BJ (cell line): ENCODE measurements at regions not wholly inside any gene's neighbourhood (a gene's known extent, or its start where the extent isn't known, plus 50 kb on each side); places are given as distances from the start of the nearest gene placed in this dataset.

Experiments
- CTCF ChIA-PET: fragments of 350-600 bp; formaldehyde crosslinking; extraction: SDS; loops from one replicate; lab custom pipeline; 2021; ENCODE audit warnings: antibody characterized with exemption, inconsistent platforms; lab: Yijun Ruan, JAX
- POLR2A ChIA-PET: fragments of 300-600 bp; sonication (Branson Sonifier 250); formaldehyde crosslinking; extraction: SDS; loops from one replicate; lab custom pipeline; 2021; ENCODE audit warnings: antibody characterized with exemption; lab: Charles Lee
- DNase-seq: peaks from one replicate; pipeline ENCODE4 v3.0.0-alpha.2; 2011; ENCODE audit warnings: low read depth
- H3K27me3 ChIP-seq: 2 replicates; pipeline ENCODE4 v1.6.0; 2011; ENCODE audit warnings: low read length; ENCODE audit not compliant: control insufficient read depth, insufficient read depth
- H3K36me3 ChIP-seq: 2 replicates; pipeline ENCODE4 v1.5.1; 2011; ENCODE audit warnings: low read length; ENCODE audit not compliant: control insufficient read depth, insufficient read depth
- H3K4me3 ChIP-seq: 2 replicates; pipeline ENCODE4 v1.5.1; 2011; ENCODE audit warnings: low read depth, mild to moderate bottlenecking, control low read depth, low read length
- TF ChIP-seq, protein P1 (sequence below): IDR thresholded peaks from 2 replicates; pipeline ENCODE4 v1.5.1; 2011; ENCODE audit warnings: low read depth, mild to moderate bottlenecking, control low read depth, inconsistent platforms, low read length, moderate library complexity; ENCODE audit not compliant: insufficient read depth

DNA sequence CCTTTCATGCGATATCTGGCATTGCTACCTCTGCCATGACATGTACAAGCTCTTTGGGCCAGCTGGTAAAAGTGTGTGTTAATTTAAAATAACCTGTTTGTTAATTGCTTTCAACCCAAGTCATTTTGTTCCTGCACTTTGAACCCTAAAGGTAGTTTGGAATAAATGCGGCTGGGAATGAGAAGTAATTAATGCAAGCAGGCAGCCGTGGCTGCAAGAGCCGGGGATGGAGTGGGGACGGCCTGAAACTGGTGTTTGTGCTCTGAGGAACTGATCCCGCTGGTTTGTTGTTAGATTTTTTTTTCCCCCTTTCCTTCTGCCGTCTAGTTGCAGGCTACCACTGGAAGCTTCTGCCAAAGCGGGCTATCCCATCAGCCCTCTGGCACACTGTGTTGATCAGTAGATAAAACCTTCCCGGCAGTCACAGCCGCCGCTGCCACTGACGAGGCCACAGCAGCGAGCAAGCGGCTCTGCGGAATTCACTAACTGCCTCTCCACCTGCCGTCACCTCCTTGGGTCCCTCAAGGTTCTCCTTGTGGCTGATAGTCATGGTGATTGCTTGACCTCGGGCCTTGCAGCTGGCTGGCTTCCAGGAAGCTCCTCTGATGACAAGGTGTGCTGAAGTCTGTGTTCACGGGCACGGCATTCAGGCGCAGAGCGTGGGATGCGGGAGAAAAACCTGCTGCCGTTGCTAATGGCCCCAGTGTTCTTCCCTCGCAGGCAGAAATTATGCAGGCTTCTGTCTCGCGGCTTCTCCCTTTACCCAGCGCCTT lies 315.9 kb downstream of the TFAP2A start:
- Histone ChIP-seq H3K4me3 (no peak overlapping the region), H3K27me3 (no peaks in the 10 kb centered on the region), H3K36me3 (no peaks in the 10 kb centered on the region)
- CTCF ChIA-PET: interaction anchor here (0.6 kb wide), 1 partner anchor 33 kb away, joined by 3 read pairs; no protein-coding TSS in a partner anchor
- POLR2A ChIA-PET: no interaction called here
- TF ChIP-seq, protein P1, sequence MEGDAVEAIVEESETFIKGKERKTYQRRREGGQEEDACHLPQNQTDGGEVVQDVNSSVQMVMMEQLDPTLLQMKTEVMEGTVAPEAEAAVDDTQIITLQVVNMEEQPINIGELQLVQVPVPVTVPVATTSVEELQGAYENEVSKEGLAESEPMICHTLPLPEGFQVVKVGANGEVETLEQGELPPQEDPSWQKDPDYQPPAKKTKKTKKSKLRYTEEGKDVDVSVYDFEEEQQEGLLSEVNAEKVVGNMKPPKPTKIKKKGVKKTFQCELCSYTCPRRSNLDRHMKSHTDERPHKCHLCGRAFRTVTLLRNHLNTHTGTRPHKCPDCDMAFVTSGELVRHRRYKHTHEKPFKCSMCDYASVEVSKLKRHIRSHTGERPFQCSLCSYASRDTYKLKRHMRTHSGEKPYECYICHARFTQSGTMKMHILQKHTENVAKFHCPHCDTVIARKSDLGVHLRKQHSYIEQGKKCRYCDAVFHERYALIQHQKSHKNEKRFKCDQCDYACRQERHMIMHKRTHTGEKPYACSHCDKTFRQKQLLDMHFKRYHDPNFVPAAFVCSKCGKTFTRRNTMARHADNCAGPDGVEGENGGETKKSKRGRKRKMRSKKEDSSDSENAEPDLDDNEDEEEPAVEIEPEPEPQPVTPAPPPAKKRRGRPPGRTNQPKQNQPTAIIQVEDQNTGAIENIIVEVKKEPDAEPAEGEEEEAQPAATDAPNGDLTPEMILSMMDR: no peak
- no peak for DNase-seq

- no peak for DNase-seq
- Histone ChIP-seq H3K4me3 (no peak overlapping the region), H3K36me3 (no peaks in the 10 kb centered on the region), H3K27me3 (no peaks in the 10 kb centered on the region)
- TF ChIP-seq, protein P1: no peak
- CTCF ChIA-PET: no interaction called here
- POLR2A ChIA-PET: no interaction called here
Measured at GRCh38 chr6:10093282-10093681, 321.6 kb downstream of the TFAP2A start.

GRCh38 chr6:10084111-10084986 lies 330.5 kb downstream of the TFAP2A start:
- Histone ChIP-seq H3K4me3 (no peak overlapping the region), H3K27me3 (no peaks in the 10 kb centered on the region), H3K36me3 (no peaks in the 10 kb centered on the region)
- POLR2A ChIA-PET: no interaction called here
- TF ChIP-seq, protein P1: no peak
- no peak for DNase-seq
- CTCF ChIA-PET: interaction anchor here (0.6 to 1.8 kb wide), 4 partner anchors 22 to 344 kb away, joined by 3 to 4 read pairs (median 3); partner anchors contain the start of gene TFAP2A

GRCh38 chr6:10082385-10082784 lies 332.5 kb downstream of the TFAP2A start:
- TF ChIP-seq, protein P1: no peak
- POLR2A ChIA-PET: interaction anchor here (0.6 kb wide), 2 partner anchors 65 to 1972 kb away, joined by 4 to 5 read pairs; no protein-coding TSS in a partner anchor
- CTCF ChIA-PET: interaction anchor here (0.9 to 1.4 kb wide), 2 partner anchors 46 to 51 kb away, joined by 3 read pairs; no protein-coding TSS in a partner anchor
- Histone ChIP-seq H3K27me3 (no peaks in the 10 kb centered on the region), H3K36me3 (no peaks in the 10 kb centered on the region), H3K4me3 (no peak overlapping the region)
- DNase-seq: no peak

GRCh38 chr6:10081957-10082356 lies 332.9 kb downstream of the TFAP2A start:
- Histone ChIP-seq H3K4me3 (no peak overlapping the region), H3K36me3 (no peaks in the 10 kb centered on the region), H3K27me3 (no peaks in the 10 kb centered on the region)
- DNase-seq: no peak
- ChIA-PET CTCF (interaction anchor here (1.4 kb wide), 1 partner anchor 51 kb away, joined by 3 read pairs; no protein-coding TSS in a partner anchor), POLR2A (interaction anchor here (0.6 kb wide), 1 partner anchor 65 kb away, joined by 4 read pairs; no protein-coding TSS in a partner anchor)
- TF ChIP-seq, protein P1: no peak
